Skeletal muscle cell (primary cell): ENCODE measurements at regions not wholly inside any gene's neighbourhood (a gene's known extent, or its start where the extent isn't known, plus 50 kb on each side); places are given as distances from the start of the nearest gene placed in this dataset.
A peak's percentile ranks its signal among the peaks of the same experiment; 100 is the strongest.
"Not testable (repeated sequence)": the region's sequence is repeated elsewhere in the genome, so short reads cannot be mapped to it uniquely, and the experiment has no call there.

Experiments used
- DNase-seq: peaks from one replicate; pipeline ENCODE4 v3.0.0-alpha.2; 2010; ENCODE audit warnings: low read depth
- H3K4me3 ChIP-seq: 2 replicates; pipeline ENCODE4 v1.5.1; 2011; ENCODE audit warnings: low read depth, mild to moderate bottlenecking, control low read depth, low read length, moderate library complexity

DNA sequence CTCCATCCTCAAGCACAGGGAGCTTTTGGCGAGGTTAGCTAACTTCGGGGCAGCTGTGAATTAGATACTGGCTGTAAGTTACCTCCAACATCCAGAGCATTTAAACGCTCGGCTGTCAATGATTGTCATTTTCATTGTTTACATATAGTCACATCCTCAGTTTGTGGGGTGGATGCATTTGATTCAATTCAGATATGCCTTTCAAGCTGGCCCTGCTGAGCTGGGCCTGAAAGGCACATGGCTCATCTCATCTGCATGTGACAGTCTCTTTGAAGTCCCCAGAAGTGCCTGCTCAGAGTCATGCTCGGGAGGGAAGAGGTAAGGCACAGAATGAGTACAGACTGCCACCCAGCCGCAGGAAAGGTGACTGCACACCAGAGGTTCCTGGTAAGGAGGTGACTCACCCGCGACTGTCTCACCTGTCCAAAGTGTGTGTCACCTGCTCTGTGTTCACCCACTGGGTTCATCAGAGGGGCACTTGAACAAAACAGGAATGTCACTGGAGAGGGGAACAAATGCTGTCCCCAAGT is 281.2 kb upstream of the PLGLB2 start:
- DNase-seq, result not testable (repeated sequence)

DNA sequence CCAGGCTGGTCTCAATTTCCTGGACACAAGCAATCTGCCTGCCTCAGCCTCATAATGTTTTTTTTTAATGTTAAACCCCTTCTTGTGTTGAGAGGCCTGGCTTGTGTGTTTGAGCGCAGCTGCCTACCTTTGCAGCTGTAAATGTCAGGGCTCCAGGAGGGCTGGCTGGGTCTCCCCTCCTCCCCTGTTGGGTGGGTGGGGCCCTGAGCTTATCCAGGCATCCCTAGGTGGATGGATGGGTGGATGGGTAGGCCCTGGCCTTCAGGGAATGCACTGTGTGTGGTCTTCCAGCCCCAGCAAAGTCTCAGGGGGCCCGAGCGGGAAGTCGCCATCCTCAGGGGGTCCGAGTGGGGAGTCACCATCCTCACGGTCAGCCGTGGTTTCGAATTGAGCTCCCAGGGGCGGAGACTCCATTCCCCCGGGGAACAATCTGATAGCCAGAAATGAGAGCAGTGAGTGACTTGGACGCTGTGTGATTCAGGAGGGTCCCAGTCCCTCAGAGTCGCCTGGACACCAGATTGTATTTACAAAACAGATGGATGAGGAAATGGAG is 279.4 kb upstream of the PLGLB2 start:
- H3K4me3 ChIP-seq, DNase-seq: not testable (repeated sequence)

More for the DNA sequence above, 281.2 kb upstream of the PLGLB2 start:
- not testable (repeated sequence) for H3K4me3 ChIP-seq

DNA sequence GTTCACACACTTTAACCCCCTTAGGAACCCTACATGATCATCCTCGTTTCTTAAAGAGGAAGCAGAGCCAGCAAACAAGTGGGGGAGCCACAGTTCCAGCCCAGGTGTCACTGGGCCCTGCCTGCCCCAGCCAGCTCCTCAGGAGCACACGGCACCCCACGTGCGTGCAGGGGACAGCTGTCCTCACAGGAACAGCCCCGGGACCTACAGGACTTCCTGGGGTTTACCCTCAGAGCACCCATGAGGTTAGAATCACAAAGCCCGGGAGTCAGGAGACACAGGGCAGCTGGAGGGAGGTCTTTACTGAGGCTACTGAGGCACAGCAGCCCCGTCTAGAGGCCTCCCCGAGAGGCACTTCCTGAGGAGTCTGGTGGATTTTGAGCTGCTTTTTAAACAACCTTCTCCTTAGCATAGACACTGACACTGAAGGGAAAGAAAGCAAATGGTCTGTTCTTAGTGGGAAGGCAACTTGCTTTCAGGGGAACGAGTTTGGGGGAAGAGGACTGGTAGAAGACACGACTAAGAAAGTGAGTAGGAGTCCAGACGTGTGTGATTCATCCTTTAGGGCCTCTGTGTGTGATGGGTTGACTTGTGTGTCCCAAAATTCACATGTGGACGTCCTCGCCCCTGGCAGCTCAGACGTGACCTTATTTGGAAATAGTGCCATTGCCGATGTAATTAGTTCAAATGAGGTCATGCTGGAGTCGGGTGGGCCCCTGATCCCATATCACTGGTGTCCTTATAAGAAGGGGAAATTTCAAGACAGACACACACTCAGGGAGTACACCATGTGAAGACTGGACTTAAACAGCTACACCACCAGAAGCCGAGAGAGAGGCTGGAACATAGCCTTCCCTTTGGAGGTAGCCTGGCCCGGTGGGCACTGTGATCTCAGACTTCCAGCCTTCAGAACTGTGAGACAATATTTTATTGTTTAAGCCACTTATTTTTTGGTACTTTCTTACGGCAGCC is 278.4 kb upstream of the PLGLB2 start:
- H3K4me3 ChIP-seq, result not testable (repeated sequence)
- peak; percentile 12 for DNase-seq

DNA sequence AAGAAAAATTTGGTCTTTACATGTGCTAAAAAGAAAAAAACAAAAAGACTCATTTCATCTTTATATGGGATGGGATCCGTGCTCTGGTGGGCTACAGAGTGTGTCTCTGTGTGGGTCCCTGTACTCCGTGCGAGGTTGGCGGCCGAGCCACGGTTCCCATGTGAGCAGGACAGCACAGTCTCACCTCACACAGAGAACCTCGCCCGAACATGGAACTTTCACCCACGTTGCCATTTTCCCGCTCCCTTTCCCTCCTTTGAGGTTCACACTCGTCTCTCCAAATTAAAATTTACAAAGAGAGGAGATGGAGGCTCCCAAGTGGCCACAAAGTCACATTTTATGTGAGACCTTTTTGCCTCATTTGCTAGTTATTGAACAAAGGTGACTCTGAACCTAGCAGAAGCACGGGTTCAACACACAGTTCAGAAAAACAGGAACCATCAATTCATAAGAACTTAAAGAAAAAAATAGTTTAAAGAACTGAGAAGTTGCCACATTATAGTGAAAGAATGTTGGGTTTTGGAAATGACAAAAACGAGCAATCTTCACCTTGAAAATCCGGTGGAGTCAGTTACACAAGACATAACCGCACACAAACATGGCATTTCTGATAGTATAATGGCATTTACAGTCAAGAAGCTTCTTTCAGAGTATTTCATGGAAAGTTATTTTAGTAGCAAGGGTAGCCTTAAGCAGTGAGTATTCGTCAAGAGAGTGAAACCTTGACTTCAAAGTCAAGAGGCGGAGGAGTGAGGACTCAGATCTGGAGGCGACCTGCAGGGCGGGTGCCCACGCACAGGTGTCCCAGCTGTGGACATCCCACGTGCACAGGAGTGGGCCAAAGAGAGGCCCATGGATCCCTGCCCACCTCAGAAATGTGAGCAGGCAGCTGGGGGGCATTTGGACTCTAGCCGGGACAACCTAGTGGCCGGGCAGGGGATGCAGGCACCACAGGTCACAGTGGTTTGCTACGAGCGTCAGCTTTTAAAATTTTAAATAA is 277.2 kb upstream of the PLGLB2 start:
- H3K4me3 ChIP-seq, DNase-seq: not testable (repeated sequence)

DNA sequence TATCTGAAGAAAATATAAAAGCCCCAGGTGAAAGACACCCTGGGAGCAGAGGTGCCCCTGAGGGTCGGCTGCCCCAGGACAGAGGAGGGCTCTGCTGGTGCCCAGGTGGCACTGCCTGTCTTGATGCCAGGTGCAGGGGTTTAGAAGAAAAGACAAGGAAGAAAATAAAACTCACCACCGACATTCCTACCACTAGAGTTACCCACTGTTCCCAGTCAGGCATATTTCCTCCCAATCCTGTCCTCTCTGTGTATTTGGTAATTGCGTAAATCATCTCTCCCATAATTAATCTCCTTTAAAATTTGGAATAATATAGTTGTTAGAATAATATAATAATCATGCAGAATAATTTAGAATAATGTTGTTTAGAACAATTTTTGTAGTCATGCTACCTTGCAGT is 276.4 kb upstream of the PLGLB2 start:
- H3K4me3 ChIP-seq, DNase-seq: not testable (repeated sequence)

DNA sequence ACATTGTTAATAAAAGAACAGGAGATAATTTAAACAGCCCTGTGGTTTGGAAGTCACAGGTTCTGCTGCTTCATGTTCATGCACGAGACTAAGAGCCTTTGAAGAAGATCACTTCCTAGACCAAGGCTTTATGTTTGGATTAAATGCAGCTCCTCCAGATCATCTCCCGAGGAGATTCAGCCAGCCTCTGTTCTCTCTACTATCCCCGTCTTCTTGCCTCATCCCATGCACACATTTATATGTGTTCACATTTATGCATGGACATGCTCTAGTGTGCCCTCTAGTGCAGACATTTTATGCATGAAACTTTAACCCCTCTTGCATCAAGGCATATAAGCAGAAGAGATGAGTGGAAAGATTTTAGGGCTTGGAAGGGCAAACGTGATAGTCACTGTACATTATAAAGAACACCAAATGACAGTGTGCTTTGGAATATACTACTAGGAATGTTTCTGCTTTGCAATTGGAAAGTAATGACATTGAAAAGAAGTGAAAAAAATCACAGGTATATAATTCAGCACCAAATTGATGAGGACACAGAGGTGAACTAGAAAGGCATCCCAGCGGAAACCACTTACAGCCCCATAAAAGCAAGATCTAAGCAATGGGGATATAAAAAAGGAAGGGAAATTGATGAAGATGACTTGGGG is 271.5 kb upstream of the PLGLB2 start:
- not testable (repeated sequence) for H3K4me3 ChIP-seq, DNase-seq

DNA sequence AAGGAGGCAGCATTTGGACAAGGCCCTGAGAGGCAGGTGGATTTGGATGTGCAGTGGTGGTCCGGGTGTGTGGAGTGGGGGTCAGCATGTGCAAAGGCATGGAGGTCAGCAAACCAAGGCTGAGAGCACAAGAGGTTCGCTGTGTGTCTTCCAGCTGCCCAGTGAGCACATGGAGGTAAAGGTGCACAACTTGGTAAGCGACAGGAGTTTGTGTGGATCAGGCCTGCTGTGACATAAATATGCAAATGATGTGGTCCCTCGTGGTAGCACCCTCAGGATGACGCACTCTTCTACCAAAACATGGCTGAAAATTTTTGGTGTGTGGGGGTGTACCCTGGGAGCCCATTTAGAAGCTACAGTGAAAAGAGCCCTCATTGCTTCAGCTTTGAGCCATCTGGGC is 271.0 kb upstream of the PLGLB2 start:
- DNase-seq, H3K4me3 ChIP-seq: not testable (repeated sequence)

DNA sequence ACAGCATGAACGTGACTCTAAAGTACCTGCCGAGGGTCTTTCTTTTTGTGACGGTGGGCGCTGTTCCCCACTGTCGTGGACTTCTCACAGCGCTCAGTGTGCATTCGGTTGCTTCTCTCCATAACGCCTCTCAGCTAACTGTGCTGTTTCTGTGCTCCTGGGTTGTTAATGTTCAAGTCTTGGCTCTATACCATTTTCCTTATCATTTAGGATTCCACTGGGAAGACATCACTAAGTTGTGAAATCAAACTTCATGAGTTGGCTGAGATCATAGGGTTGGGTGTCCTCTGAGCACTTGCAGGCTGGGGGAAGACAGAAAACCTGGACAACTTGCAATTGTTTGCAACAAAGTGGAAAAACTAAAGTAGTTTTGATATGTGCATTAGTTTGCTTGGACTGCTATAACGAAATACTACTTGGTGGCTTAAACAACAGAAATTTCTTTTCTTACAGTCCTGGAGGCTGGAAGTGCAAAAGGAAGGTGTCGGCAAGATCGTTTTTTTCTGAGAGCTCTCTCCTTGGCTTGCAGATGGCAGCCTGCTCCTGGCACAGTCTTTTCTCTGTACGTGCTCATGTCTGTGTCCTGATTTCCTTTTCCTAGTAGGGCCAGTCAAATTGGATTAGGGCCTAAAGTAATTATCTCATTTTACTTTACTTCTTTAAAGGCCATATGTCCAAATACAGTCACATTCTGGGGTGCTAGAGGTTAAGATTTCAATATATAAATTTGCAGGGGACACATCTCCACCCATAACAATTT is 270.0 kb upstream of the PLGLB2 start:
- not testable (repeated sequence) for DNase-seq, H3K4me3 ChIP-seq

DNA sequence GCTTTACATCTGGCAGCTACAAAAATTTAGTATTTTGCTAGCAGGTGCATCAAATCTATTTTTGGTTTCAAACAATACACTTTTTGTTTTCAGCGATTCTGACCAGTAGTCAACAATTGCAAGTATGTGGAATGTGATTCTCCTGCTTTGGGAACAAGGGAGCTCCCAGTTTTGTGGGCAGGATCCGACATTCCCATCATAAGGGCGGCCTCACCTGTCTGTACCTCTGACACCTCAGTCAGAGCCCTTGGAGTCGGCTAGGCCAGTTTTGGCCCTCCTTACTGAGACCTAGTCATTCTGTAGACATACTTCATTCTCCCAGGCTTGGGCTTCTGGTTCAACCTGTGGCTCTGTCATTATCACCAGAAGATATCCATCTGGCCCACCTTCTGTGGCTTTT is 269.0 kb upstream of the PLGLB2 start:
- DNase-seq, H3K4me3 ChIP-seq: not testable (repeated sequence)

DNA sequence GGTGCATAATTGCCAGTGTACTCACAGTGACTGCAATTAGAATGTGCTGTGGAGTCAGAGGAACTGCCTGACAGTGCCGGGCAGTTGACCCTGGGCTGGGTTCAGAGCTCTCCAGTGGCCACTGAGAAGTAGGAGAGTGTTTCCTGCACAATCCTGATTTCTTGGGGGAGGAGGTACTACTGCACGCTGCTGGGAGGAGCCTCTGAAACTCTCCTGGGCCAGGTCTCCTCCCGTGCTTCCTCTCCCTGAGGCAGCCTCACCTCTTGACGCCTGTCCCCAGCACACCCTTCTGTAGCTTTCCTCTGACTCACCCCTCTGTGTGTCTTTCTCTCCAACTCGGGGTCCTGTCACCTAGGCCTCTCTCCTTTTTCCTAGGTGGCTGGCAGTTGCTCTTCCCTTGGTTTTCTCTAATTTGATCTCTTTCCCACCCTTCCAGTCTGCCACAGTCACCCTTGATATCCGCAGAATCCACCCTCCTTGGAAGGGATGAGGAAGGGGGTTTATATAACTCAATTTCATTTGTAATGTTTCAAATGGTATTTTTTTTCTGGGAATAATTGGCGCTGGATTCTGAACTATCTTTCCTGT is 264.7 kb upstream of the PLGLB2 start:
- DNase-seq, H3K4me3 ChIP-seq: not testable (repeated sequence)

DNA sequence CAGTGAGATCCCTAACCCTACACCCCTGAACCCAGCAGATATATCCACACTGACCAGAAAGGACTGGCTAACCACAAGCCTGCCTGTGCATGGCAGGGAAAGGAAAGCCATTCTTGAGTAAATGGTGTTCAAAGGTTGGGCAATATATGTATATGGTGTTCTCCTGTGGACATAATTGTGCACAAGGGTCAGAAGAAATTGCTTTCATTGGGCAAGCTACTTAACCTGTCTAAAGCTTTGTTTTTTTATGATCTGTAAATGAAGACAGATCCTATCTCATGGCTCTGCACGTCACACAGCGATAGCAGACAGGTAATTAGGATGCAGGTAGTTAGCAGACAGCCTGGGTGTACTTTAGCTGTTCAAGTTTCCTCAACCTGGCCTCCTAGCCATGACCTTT is 263.5 kb upstream of the PLGLB2 start:
- not testable (repeated sequence) for DNase-seq, H3K4me3 ChIP-seq

DNA sequence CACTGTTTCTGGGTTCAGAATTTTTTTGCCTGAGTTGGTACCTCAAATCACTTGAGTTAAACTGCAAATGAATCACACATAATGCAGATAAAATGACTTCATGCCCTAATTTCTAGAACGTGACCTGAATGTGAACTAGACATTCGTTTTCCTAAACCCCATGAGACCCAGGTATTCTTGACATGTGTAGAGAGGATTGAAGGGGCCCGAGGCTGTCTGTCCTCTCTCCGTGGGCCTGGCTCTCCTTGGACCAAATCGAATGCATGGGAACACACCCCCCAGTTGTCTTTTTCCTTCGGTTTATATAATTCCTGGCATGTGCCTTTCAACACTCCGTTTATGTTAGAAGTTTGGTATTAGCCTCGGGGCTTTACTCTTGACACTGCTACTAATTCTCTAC is 262.4 kb upstream of the PLGLB2 start:
- not testable (repeated sequence) for H3K4me3 ChIP-seq, DNase-seq

DNA sequence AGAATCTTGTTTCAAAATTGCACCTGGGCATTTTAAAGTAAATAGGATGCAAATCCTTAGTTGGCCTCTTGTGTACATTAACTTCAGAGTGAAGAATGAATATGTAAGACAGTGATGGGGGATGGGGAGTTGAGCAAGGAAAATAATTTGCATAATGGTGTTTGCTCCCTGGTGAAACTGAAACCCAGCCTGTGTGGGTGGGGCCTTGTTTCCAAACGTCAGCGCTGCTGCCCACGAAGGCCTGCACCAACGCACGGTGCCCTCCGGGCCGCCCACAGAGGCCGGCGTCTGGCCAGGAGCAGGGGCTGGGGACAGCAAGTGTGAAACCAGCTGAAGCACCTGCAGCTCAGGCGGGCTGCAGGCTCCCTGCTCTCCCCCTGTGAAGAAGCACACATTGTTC is 262.0 kb upstream of the PLGLB2 start:
- DNase-seq, H3K4me3 ChIP-seq: not testable (repeated sequence)

DNA sequence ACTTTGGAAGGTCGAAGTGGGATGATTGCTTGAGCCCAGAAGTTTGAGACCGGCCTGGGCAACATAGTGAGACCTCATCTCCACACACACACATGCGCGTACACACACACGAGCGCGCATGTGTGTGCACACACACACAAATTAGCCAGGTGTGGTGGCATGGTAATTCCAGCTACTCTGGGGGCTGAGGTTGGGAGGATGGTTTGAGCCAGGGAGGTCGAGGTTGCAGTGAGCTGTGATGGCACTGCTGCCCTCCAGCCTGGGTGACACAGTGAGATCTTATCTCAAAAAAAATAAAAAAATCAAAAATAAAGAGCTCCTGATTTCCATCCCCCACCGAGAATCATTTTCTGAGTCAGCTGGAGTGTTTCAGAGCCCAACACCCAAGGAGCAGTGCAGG is 261.5 kb upstream of the PLGLB2 start:
- not testable (repeated sequence) for DNase-seq, H3K4me3 ChIP-seq

DNA sequence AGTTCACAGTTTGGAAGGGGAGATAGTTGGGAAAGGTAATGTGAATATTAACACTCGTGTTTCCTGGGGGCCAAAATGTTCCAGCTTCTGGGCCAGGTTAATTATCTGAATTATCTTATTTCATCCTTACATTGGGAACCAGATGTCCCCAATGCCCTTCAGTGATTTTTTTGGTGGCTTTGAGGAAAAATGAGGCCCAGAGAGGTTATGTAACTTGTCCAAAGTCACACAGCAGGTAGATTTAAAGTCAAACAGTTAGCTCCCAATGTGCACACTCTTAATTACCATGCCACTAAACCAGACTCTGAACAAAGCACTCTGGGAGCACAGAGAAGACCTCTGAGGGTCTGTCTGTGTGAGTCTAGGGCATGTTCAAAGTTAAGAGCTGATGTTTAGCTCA is 259.9 kb upstream of the PLGLB2 start:
- not testable (repeated sequence) for H3K4me3 ChIP-seq, DNase-seq

DNA sequence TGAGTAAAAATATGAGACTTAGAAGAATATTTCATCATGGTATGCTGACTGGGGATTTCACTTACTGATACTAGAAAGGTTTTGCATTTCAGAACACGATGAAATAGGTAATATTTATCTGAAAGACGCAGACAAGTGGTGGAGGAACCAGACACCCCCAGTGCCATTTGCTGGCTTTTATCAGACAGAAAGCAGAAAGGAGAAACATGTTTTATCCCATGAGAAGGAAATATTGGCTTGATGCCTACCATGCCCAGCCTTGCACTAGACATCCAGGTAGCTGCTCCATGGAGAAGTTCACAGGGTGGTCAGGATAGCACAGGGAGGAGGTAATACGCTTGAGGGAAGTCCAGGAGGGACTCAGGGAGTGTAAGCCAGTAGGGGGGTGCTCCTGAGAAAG is 258.9 kb upstream of the PLGLB2 start:
- not testable (repeated sequence) for H3K4me3 ChIP-seq, DNase-seq

DNA sequence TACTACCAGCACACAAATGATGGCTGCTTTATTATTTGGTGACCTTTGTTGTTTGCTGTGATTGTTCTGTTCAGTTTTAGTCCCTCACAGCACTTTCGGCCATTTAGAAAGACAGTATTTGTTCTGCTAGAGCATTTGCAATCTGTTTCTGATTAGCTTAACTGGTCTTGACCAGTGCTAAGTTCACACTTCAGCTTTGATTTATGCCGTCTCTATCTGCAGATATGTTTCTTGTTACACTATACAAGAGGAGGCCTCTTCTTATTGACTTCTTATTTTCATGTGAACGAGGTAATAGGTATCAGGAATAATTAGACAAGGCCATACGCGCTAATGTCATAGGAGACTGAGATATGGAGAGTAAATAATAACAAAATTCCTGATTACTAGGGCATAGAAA is 253.0 kb upstream of the PLGLB2 start:
- not testable (repeated sequence) for H3K4me3 ChIP-seq, DNase-seq

DNA sequence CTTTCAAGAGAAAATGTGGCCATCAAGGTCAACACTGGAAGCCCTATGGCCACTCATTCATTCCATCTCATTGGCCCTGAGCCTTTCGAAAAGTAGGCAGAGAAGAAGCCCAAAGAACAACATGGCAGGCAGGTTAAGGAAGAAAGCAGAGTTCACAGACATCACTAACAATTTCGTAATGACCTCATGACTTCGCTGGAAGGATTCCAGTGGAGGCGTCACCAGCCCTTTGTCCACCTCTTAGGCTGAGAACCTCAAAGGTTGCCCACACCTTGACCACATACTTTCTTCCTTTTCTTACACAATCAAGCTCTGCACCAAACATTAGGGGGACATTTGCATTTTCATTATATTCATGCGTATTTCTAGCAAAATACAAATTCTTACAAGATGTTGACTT is 252.4 kb upstream of the PLGLB2 start:
- DNase-seq, H3K4me3 ChIP-seq: not testable (repeated sequence)
